SK-N-DZ (cell line): ENCODE measurements at regions not wholly inside any gene's neighbourhood (a gene's known extent, or its start where the extent isn't known, plus 50 kb on each side); places are given as distances from the start of the nearest gene placed in this dataset.
"Not testable (repeated sequence)": the region's sequence is repeated elsewhere in the genome, so short reads cannot be mapped to it uniquely, and the experiment has no call there.

Experiments used
- DNase-seq: peaks from one replicate; pipeline ENCODE4 v3.0.0-alpha.2; 2015; ENCODE audit warnings: low spot score

DNA sequence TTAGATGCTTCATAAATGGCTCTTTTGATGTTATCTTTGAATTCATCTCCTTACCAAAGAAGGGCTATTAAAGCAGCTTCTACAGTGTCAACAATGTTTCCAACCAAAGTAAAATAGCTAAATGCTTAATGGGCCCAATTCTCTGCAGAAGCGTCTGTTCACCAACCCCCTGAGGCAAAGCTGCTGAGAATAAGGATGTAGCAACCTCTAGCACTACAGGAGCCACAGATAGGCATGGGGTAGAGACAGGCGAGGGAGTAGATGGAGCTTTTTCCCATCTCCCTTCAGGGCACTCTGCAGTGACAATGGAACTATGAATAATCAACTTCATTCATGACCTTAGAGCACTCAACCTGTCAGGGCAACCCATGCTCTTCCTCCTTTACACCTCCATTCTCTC lies 134.1 kb downstream of the FZD1 start:
- DNase-seq = no peak

GRCh38 chr7:91405092-91405788 lies 141.0 kb downstream of the FZD1 start:
- no peak for DNase-seq

- DNase-seq = not testable (repeated sequence)
Measured at GRCh38 chr7:91405873-91406272, 141.6 kb downstream of the FZD1 start.

DNA sequence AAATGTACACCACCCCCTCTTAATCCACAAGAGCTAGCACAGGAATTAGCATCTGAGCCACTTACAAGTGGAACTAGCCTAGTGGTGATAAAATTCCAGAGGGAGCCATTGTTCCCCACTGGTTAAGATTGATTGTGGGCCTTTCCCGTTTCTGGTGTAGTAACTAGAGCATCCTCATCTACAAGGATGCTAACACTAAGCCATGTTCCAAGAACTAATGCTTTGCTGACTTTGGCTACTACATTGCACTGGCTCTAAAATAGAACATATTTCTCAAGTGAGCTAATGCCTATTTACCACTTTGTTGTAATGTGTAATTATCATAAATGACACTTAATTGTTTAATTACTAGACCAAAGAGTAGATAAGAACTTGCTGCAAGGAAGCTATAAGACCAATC lies 143.7 kb downstream of the FZD1 start:
- DNase-seq = no peak

DNA sequence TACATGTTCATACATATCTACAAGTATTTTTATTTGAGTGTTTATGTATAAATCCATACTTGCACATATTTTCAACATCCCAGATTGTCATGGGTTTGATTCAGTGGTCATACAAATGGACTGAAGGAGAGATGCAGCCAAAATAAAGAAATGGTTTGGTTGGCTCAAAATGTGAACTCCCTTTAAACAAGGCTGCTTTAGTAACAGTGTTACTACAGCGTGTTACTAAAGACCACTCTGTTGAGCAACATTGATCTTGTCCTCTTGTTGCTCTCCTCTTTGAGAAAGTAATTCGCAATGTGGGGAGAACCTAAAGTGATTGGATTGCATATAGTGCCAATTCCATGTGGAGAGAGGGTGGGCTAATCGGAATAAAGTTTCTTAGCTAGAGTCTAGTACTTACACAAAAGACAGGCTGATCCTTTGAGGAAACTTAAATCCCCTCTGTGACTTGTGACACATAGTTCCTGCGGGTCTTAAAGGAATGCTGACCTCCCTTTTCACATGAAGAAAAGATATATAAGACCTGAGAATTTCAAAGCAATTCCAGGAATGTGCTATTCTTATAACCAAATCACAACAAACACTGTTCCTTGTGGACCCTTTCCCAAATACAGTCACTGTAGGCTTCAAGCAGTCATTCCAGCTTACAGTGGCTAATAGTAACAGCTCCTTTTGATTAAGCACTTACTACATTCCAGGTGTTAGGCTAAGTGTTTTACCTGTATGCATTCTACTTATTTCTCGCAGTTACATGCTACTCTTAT lies 144.3 kb downstream of the FZD1 start:
- no peak for DNase-seq

DNA sequence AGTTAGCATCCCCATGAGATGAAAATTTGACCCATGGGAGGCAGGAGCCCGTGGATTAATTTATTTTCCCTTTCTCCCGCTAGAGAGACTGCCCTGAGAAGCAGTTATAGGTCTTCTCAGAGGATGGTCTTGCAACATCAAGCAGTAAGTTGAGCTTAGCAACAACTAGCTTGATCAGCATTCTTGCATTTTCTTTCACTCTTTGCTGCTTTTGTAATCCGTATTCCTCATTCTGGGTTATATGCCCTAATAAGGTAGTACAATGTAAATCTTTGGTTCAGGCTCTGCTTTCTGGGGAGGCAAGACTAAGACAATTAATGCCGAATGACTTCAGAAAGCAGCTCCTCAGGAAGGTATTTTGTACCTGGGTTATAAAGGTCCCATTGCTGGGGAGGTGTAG lies 146.8 kb downstream of the FZD1 start:
- DNase-seq = no peak

- DNase-seq = no peak
Measured at GRCh38 chr7:91412298-91412697, 148.1 kb downstream of the FZD1 start.

- no peak for DNase-seq
Measured at GRCh38 chr7:91414734-91415133, 150.5 kb downstream of the FZD1 start.

DNA sequence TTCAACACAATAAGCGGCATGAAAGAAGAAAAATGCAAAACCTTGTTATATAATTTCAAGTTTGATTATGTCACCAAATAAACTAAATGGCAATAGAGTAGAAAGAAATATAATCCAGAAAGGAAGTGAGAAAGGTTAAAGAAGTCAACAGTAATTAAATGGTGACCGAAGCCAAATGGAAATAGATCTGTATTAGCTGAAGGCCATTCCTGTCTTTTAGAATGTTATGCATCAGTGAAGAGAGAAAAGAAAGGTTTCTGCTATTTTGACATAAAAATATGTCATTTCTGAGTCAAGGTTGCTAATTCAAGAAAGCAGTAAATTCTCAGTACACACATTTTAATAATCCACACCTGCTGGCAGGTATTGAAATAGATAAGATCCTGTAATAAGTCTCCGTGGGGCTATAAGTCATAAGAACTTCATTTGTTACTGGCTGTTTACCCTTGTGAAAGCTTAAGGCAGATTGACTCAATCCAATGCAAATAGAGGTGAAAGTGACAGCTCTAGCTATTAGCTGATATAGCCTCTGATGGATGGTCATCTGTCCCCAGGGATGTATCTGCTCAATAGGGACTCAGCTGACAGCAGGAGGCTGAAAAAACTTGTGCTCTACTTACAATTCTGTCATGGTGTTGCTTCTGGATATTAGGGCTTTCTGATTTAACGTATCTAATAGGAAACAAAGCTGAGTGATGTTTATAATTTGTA lies 152.1 kb downstream of the FZD1 start:
- DNase-seq = no peak

- no peak for DNase-seq
Measured at GRCh38 chr7:91420606-91421005, 156.4 kb downstream of the FZD1 start.

- no peak for DNase-seq
Measured at GRCh38 chr7:91421018-91421417, 156.8 kb downstream of the FZD1 start.

DNA sequence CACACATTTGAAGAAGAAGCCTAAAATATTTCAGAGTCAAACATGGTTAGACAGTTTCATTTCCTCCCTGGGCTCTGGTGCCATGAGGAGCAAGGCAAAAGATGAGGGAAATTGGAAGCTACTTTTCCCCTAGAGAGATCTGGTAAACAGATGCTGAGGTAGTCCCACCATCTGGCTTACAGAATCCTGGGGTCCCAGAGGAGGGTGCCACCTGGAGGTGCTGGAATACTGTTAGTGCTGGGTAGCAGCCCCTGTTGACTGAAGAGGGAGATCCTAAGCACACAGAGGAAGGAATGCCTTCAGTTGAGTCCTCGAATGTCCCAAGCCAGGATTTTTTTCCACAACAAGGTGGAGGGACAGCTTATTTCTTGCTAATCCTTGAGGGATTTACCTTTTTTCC lies 160.1 kb downstream of the FZD1 start:
- DNase-seq = peak; percentile 63

GRCh38 chr7:91425149-91425548 lies 160.9 kb downstream of the FZD1 start:
- no peak for DNase-seq

DNA sequence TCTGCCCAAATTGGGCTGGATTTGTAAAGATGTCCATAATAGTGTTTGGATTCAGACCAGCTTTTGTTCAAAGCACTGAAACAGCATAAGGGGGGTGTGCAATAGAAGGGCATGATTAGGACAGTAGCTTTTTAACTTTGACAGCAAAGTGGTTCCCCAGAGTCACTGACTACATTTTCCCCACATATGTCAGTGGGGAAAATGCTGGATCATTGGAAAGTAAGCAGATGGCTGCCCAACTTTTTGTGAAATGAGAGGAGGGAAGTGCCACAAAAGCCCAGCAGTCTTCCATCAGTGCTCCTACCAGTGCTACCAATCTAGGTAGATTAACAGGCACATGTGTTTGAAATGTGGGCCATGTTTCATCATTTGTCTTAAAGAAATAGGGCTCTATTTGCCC lies 162.8 kb downstream of the FZD1 start:
- DNase-seq = no peak

DNA sequence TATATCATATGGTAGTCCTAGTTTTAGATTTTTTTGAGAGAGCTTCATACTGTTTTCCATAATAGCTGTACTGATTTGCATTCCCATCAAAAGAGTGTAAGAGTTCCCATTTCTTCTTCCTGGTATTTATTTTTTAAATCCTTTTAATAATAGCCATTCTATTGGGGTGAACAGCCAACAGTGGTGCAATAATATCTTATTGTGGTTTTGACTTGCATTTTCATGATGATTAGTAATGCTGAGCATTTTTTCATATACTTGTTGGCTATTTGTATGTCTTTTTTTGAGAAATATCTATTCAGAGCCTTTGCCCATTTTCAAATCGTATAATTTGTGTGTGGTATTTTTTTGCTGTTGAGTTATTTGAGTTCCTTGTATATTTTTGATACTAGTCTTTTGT lies 167.4 kb downstream of the FZD1 start:
- DNase-seq = no peak

DNA sequence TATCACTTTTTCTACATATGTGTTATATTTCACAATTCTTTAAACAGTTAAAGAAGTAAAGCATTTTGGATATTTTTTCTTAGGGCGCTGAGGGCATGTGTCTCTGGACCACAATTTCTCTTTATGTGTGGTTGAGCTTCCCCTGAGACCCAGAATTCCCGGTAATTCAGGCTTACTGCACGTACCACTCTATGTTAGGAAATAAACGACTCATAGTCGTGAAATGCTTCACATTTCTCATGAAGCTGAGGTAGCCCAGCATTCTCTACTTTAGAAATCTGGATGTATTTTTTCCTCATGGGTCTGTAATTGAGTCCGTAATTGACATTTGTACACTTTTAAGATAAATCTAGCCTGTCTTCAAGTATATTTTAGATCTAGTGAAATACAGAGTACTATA lies 170.6 kb downstream of the FZD1 start:
- no peak for DNase-seq

- DNase-seq = no peak
Measured at GRCh38 chr7:91435381-91436059, 171.3 kb downstream of the FZD1 start.

- peak; percentile 75 for DNase-seq
Measured at GRCh38 chr7:91436655-91437054, 172.4 kb downstream of the FZD1 start.

- not testable (repeated sequence) for DNase-seq
Measured at GRCh38 chr7:91440198-91440597, 176.0 kb downstream of the FZD1 start.

DNA sequence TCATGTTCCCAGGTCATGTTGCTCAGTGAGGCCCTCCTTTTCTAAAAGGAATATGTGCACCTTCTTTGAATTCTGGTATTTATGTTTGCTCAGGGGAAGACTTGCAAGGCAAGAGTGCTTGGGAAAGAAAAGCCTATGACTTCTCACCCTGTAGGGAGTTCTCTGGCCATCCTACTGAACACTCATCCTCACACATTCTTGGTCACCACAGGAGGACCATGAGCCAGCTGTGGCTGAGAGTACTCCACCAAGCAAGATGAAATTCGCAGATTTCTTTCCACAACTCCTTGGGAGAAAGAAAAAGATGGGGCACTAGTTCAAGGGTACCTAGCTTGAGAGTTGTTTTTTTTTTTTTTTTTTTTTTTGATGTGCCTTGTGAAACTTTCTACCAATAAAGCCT lies 179.6 kb downstream of the FZD1 start:
- DNase-seq = no peak

GRCh38 chr7:91446819-91447218 lies 182.6 kb downstream of the FZD1 start:
- DNase-seq = no peak

- DNase-seq = no peak
Measured at GRCh38 chr7:91455411-91455810, 191.2 kb downstream of the FZD1 start.
